NCI-H2171 treated with DMSO at 0.1 percent for 48 hours (cell line): ENCODE measurements at regions not wholly inside any gene's neighbourhood (a gene's known extent, or its start where the extent isn't known, plus 50 kb on each side); places are given as distances from the start of the nearest gene placed in this dataset.
"Not testable (repeated sequence)": the region's sequence is repeated elsewhere in the genome, so short reads cannot be mapped to it uniquely, and the experiment has no call there.

ENCODE experiments used
- DNase-seq: peaks from one replicate; lab custom pipeline; 2025; lab: John Stamatoyannopoulos, UW

DNA sequence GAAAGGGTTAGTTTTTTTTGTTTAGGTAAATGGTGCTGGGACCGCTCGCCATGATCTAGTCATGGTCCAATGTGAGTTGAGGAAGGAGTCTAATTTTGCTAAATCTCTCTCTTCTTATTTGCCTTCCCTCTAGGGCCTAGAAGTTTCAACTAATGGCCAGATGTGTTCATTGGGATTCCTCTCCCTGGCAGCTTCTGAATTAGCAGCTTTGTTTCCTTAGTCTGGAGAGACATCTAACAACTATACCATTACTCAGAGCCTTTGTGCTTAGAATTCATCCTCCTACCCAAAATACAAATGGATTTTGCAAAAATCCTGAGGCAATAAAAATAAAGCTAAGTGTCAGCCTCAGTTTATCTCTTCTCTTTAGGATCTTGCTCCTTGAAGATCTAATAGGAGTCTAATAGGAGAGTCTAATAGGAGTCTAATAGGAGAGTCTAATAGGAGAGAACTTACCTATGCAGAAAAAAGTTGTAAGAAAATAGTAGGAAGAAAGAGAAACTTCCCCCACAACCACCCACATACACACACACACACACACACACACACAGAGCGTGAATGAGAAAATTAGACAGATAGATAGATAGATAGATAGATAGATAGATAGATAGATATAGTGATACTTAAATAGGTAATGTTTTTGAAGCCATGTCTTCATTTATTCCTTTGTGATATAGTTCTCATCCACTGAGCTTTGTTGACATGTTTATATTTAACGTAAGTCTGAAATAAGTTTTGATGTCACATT lies 980.5 kb upstream of the CNTN5 start:
- no peak for DNase-seq

DNA sequence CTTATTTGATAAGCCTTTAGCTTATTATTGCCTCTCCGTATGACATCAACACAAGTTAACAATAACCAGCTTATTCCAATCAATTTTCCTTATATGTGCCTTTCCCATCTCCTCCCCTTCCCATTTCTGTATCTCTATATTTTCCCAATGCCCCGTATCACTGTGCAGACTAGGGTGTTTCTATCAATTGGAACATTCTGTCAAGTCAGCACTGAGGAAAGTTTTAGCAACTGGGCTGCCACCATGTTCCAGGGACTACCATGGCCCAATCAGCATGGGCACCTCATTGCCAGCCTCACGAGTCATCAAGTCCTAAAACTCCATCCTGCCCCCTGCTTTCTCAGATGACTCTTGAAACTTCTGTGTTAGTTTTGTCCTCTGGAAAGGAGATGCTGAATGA lies 973.1 kb upstream of the CNTN5 start:
- DNase-seq, result no peak

DNA sequence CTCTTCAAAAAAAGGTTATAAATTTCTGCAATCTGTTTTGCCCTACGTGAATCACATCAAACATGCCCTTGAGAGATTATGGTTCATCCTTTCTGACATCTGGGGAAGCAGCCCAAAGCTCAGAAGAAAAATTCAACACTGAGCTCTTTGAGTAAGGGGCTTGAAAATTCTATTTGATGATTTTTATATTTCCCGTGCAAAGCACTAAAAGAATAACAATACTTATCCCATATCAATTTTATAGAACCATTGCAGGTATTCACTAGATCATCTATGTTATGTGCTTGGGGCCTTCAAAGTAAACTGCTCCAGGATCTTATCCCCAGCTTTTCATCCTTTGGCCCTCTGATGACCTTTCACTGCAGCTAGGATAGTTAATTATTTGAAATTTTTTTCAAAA lies 966.9 kb upstream of the CNTN5 start:
- DNase-seq, result no peak

DNA sequence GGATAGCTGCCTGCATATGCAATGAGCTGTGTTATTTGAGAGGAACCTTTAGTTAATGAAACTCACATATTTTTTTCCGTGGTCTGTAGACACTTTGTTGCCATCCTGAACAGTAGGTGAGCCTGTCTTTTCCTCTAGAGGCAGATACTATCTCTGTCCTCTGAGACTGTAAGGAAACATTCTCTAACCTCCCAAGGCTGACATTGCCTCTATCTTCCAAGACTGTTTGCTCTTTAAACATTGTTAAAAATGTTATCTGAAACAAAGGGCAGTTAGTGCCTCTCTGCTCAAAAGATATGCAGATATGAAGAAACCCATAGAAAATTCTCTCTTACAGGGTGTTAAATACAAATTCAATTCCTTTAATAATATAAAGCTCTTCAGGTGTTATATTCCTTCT lies 963.8 kb upstream of the CNTN5 start:
- DNase-seq, result no peak

DNA sequence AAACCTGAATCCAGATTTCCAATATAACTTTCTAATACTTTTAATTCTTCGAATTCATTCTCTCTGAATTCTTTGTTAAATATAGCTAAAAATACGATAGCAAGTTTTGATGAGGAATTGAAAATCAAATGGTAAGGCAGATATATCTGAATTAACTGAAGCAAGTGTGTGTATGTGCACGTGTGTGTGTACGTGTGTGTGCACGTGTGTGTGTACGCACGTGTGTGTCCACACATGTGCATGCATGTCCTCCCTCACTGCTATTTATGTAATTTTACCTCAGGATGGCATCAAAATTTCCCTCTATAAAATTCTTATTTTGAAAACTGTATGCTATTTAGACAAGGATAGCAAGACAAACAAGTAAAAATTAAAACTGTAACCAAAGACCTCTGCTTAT lies 961.3 kb upstream of the CNTN5 start:
- no peak for DNase-seq

DNA sequence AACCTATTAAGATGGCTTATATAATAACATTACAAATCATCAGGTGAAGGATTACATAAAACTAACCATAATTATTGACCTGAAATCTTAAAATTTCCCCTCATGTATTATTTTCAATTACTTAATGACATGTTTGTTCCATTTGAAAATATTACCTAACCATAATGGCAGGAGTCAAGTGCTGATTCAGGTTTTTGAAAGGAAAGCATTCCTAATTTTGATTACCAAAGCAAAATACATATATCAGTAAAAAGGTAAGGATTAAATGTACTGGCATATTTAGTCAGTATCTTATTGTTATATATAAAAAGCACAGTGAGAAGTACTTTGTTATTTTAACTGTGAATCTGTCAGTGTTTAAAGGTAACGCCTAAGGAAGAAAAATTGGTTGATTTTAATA lies 960.0 kb upstream of the CNTN5 start:
- no peak for DNase-seq

DNA sequence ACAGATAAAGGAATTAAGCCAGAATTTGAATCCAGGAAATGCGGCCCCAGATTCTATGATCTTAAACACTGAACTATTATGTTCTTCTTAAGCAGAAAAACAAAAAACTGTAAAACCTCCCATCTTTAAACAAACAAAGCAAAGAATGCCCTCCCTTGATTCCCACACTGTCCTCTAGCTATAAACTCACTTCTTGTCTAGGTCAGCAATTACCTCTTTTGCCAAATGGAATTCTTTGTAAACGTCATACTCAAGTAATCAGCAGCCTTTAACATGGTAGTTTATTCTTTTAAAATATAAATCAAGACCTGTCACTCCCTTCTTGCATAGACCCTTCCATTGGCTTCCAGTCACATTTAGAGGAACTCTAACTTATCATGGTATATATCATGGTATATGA lies 958.9 kb upstream of the CNTN5 start:
- DNase-seq, result no peak

DNA sequence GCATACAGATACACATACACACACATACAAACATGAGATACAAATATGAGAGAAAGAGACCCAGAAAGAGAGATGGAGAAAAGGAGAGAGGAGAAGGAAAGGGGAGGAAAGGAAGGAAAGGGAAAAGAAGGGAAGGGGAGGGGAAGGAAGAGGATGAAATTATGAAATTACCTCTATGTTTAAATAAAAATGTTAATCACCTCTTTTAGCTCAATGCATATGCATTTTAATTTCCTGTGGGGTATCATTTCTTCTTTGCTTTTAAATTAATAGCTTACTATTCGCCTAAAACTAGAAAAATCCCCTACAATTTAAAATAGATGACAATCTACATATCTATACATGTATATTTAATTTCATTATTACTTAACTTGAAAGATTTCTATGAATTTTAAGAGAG lies 958.0 kb upstream of the CNTN5 start:
- no peak for DNase-seq

DNA sequence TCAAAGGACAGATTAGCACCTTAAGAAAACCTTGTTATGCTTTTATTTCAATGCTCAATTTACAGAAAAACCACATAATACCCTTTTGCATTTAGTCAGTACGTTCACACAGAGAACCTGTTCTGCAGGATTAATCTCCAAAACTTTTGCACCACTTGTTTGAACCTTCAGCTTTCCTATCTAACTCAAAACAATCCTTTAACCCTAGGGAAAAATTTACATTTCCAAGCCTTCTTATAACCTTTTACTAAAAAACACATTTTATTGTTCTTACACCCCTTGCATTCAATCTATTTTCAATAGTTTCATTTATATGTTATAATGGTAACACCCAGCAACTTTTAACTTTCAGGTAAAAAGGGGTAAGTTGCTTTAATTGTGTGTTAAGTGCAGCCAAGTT lies 952.5 kb upstream of the CNTN5 start:
- DNase-seq, result no peak

DNA sequence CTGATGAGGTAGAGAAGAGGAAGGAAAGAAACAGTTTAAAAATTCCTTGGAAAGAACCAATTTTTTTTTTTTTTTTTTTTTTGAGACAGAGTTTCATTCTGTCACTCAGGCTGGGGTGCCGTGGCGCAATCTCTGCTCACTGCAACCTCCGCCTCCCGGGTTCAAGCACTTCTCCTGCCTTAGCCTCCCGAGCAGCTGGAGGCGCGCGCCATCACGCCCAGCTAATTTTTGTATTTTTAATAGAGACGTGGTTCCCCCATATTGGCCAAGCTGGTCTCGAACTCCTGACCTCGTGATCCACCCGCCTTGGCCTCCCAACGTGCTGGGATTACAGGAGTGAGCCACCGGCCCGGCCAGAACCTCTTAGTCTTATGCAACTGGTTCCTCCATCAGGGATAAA lies 951.6 kb upstream of the CNTN5 start:
- DNase-seq, result not testable (repeated sequence)

DNA sequence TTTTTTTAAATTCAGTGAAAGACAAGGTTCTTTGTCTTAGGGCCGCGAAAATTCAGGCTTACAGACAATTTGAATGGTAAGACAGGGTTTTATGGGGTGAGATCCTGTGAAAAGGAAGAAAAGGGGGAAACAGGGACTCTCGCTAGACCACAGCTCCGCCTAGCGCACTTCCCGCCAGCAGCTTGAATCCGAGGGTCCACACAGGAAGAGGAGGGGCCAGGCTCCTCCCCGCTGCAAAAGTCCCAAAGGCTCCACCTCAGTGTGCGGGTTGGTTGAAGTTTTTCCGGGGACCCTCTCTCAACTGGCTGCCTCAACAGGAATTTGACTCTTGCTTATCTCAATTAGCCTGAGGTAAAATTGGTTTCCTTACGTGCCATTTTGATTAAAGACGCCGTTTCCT lies 950.9 kb upstream of the CNTN5 start:
- no peak for DNase-seq

DNA sequence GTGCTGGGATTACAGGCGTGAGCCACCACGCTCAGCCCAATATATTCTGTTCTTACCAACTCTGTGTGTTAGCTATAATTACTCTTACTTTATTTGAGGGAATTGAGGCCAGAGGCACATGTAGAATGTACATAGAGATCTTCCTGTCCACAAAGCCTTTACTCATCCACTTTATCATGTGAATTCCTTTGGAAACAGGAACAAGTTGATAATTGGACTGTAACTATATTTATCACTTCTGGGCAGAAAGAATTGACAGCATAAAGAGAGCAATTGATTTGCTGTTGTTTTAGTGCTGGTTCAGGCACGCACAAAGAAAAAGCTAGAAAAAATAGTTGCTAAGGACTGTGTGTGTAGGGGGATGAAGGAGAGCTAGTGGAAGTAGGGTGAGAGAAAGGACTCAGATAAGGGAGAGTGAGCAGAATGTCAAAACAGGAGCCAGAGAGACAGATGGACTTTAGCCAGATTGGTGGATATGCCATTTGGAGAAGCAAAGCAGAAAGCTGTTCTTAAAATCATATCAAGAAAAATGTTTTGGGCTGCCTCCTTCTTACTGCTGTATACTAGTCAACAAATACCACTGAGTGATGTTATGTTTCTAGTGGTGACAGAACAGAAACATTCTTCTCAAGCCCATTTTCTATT lies 929.8 kb upstream of the CNTN5 start:
- DNase-seq, result peak; percentile 22

DNA sequence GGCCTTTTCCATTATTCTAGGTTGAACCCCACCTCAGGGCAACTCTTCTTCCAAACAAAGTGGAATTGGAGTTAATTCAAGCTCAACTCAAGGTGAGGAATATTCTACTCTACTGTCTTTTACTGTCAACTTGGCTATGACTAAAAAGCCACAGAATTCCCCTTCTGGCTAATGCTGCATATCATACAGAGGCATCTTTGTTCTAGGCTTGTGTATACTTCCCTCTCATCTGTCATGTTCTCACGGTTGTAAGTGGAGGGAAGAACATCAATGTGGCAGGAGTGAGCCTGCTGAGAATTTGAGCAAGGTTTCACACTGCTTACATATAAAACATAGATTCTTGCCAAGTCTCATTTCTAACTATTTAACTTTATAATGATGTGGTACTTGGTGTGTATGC lies 921.4 kb upstream of the CNTN5 start:
- no peak for DNase-seq

DNA sequence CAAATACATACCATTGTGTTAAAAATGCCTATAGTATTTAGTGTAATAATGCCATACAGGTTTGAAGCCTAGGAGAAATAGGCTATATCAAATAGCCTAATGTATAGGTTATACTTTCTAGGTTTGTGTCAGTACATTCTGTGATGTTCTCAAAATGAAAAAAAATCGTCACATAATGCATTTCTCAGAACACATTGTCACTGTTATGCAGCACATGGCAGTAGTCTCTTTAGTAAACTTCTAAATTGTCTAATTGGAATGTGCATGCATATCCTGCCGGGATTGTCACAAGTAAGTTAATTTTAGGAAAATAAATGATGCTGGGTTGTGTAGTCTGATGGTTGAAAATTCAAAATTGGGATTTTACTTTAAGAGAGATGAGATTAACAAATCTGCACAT lies 920.1 kb upstream of the CNTN5 start:
- no peak for DNase-seq

DNA sequence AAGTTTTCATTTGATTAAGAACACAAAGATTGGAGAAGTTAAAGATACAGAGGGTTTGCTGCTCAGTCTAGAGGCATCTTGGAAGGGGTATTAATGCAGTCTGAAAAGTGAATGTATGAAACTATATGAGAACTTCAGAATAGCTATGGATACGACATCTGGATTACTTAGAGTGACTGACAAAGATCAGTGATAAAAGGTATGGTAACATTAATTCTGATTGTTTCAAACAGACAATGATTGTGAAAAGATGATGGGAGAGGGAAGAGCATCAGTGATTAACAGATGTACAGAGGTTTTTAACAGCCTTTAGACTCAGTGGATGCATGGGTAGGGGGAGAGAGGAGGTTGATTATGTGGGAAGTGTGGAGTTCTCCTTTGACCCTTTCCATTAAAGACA lies 919.4 kb upstream of the CNTN5 start:
- no peak for DNase-seq

DNA sequence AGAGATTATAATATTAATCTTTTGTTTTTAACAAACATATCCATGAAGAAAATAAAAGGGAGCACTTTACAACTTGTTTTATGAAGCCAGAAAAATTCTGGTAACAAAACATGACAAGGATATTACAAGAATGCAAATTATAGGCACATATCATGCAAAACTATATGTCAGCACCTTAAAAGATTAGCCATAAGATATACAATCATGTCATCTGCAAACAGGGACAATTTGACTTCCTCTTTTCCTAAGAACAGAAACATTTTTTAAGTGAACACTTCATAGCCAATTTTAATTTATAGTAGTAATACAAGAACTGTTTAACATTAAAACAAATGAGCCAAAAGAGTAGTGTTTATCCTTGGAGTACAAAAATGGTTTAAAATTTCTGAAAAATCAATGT lies 916.5 kb upstream of the CNTN5 start:
- no peak for DNase-seq

DNA sequence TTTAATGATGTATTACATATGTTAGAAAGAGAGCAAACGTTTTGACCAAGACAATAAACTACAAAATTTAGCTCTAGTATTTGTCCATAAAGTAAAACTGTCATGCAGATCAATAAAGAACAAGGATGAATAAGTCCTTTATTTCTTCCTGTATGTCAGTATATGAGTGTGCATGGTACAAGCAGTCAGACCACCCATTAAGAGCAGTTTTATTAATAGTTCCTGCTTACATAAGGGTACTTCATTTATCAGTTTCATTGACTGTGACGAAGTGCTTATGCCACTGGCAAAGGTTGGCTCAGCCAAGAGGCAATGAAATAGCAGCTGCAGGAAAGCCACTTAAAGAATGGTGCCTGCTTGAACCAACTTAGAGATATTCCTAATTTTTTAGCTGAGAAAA lies 913.0 kb upstream of the CNTN5 start:
- DNase-seq, result peak; percentile 20

DNA sequence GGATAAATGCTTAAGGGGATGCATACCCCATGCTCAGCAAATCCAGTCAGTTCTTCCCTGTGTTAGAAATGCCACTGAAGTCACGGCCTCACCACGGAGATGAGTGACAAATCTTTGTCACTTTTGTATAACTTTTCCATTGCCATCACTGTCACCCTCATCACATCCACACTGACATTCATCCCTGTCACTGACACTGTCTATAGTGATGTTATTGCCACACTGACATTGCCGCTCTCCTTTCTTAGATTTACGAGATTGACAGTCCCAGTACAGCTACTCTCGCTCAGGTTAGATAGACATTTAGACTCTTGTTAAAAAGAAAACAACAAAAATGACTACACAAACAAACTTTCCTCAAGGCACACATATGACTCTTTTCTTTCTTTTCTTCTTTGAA lies 910.7 kb upstream of the CNTN5 start:
- no peak for DNase-seq

DNA sequence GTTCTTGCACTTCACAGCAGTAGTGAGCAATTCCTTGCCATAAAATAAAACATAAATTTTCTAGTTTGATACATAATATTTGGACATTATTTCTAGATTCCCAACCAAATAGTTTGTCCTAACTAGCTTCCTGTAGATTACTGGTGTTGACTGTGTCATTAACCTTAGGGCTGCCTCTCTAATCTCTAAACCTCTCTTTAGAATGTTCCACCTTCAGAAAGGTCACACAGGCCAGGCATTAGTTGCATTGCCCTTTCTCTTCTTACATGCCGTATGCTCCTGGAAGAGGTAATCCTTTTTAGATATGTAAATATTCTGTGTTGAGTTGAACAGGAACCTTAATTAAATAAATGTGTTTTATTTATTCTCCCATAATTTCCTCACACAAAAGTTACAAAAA lies 904.9 kb upstream of the CNTN5 start:
- DNase-seq, result no peak

DNA sequence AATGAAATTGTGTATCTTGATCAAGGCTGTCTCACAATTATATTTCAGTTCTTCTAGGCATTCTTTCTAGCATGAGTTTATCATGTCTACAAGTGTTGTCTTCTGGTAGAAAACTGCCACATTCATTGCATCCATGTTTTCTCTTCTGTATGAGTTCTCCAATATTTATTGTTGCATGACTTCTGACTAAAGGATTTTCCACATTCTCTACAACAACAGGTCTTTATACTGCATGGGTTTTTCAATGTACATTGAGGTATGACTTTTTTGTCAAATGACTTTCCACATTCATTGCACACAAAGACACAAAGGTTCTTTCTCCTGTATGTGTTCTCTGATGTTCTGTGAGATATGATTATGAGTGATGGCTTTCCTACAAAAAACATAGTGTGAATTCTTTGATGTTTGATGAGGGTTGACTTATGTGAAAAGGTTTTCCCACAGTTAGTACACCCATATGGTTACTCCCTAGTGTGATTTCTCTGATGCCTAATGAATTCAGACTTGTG lies 890.6 kb upstream of the CNTN5 start:
- DNase-seq, result no peak

DNA sequence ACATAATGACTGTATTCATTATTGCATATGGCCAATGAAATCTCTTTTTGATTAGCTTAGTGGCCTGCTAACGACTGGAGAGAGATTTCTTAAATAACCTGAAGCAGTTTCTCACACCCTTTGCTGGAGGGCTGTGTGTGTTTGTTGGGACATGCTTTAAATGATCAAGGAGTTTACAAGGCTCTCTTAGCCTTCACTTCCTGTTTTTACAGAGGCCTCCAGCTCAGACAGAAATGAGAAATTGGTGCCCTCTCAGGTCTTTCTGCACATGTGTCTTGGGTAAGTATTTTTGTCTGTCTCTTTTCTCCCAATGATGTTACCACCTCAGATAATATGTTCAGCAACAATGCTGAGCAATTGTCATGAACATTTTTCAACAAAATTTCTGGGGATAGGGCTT lies 884.4 kb upstream of the CNTN5 start:
- DNase-seq, result no peak

DNA sequence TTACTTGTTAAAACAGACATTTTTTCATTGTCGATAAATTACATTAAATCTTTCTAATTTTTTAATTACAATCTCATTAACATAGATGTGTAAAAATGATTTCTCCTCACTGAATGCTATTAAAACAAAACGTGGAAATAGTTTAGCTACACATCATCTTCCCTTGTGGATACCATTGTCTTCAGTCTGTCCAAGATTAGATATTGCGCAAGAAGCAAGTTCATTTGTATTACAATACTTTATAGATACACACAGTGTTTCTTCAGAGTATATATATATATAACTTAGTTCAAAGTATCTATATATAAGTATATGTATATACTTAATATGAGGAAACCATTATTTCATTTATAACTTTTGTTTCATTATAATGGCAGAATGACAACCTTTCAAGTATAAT lies 883.3 kb upstream of the CNTN5 start:
- no peak for DNase-seq

DNA sequence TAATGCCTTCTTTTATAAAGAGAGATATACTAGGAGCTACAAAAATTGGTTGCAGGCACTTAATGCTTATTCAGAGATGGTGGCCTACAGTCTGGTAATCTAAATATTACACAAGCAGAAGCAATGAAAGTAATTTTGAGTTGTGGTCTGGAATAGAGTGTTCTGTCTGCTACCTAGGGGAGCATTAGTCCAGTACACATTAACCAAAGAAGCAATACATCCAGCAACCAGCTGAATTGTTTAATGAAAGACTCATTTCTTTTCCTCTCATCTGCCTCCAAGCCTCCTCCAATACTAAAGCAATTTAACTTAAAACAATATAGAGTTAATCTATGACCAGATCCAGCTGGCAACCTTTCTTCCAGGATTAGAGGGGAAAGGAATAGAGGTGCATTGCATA lies 877.1 kb upstream of the CNTN5 start:
- DNase-seq, result no peak

DNA sequence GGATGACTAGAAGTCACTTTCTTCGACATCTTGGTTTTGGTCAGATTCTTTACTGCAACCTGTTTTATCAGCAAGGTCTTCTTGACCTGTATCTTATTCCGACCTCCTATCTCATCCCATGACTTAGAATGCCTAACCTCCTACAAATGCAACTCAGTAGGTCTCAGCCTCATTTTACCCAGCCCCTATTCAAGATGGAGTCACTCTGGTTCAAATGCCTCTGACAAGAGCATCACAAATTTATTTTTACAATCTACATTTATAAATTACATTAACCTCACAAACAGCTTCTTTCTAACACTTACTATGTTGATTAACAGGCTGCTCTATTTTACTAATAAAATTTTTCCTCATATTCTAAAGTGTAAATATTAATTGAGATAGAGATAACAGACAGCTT lies 867.0 kb upstream of the CNTN5 start:
- DNase-seq, result no peak
